Activated CD8-positive, alpha-beta T cell treated with anti-CD3 and anti-CD28 coated beads, Interleukin-2, amount 10 ng/mL, durations not matched to agents 7 days and 5 days (primary cell): ENCODE measurements at regions not wholly inside any gene's neighbourhood (a gene's known extent, or its start where the extent isn't known, plus 50 kb on each side); places are given as distances from the start of the nearest gene placed in this dataset.

Experiments used
- ATAC-seq: fragments of 150-1000 bp; cut with Tn5 transposase; one replicate; pipeline ENCODE4 v1.10.0; 2021; ENCODE audit warnings: moderate library complexity
- CTCF ChIA-PET: fragments of 350-600 bp; sonication (Branson Sonifier 250); formaldehyde crosslinking; loops from one replicate; lab custom pipeline; 2021; ENCODE audit warnings: antibody characterized with exemption; lab: Charles Lee
- POLR2A ChIA-PET: fragments of 350-600 bp; sonication (Branson Sonifier 250); formaldehyde crosslinking; loops from one replicate; lab custom pipeline; 2021; ENCODE audit warnings: antibody characterized with exemption; lab: Charles Lee
- DNase-seq: peaks from one replicate; pipeline ENCODE4 v3.0.0-alpha.2; 2020
- H3K27ac Mint-ChIP-seq: one replicate; pipeline ENCODE4 v1.8.0; 2021; ENCODE audit warnings: mild to moderate bottlenecking, mixed read lengths
- H3K27me3 Mint-ChIP-seq: one replicate; pipeline ENCODE4 v1.8.0; 2021; ENCODE audit warnings: low read depth, mixed read lengths
- H3K36me3 Mint-ChIP-seq: one replicate; pipeline ENCODE4 v1.8.0; 2021; ENCODE audit warnings: low read depth, mixed read lengths
- H3K4me1 Mint-ChIP-seq: one replicate; pipeline ENCODE4 v1.8.0; 2021; ENCODE audit warnings: low read depth, mixed read lengths
- H3K4me3 Mint-ChIP-seq: one replicate; pipeline ENCODE4 v1.8.0; 2021; ENCODE audit warnings: mild to moderate bottlenecking, mixed read lengths
- H3K9me3 Mint-ChIP-seq: one replicate; pipeline ENCODE4 v1.8.0; 2022; ENCODE audit warnings: mixed read lengths; ENCODE audit not compliant: insufficient read depth

GRCh38 chrX:69029771-69030170 lies 135.5 kb downstream of the PJA1 start:
- no peak for ATAC-seq
- Mint-ChIP-seq H3K4me1 (no peaks in the 10 kb centered on the region), H3K36me3 (no peaks in the 10 kb centered on the region), H3K27ac (no peak overlapping the region), H3K4me3 (no peak overlapping the region), H3K9me3 (no peaks in the 10 kb centered on the region), H3K27me3 (no peaks in the 10 kb centered on the region)
- no peak for DNase-seq
- CTCF ChIA-PET = no interaction called here
- POLR2A ChIA-PET = no interaction called here

GRCh38 chrX:69028761-69029120 lies 136.5 kb downstream of the PJA1 start:
- no peak for DNase-seq
- Mint-ChIP-seq H3K4me3 (no peak overlapping the region), H3K27ac (no peak overlapping the region), H3K27me3 (no peaks in the 10 kb centered on the region), H3K9me3 (no peaks in the 10 kb centered on the region), H3K36me3 (no peaks in the 10 kb centered on the region), H3K4me1 (no peaks in the 10 kb centered on the region)
- ChIA-PET POLR2A (no interaction called here), CTCF (no interaction called here)
- ATAC-seq = no peak

GRCh38 chrX:69028006-69028760 lies 137.1 kb downstream of the PJA1 start:
- no peak overlapping the region for H3K27ac Mint-ChIP-seq
- H3K9me3 Mint-ChIP-seq = no peaks in the 10 kb centered on the region
- no peak for ATAC-seq
- no peaks in the 10 kb centered on the region for H3K36me3 Mint-ChIP-seq
- H3K27me3 Mint-ChIP-seq = no peaks in the 10 kb centered on the region
- DNase-seq = no peak
- no peak overlapping the region for H3K4me3 Mint-ChIP-seq
- CTCF ChIA-PET = no interaction called here
- POLR2A ChIA-PET = no interaction called here
- no peaks in the 10 kb centered on the region for H3K4me1 Mint-ChIP-seq

- Mint-ChIP-seq H3K4me3 (no peak overlapping the region), H3K27me3 (no peaks in the 10 kb centered on the region), H3K36me3 (no peaks in the 10 kb centered on the region), H3K9me3 (no peaks in the 10 kb centered on the region), H3K27ac (no peak overlapping the region), H3K4me1 (no peaks in the 10 kb centered on the region)
- ATAC-seq = no peak
- ChIA-PET CTCF (no interaction called here), POLR2A (no interaction called here)
- no peak for DNase-seq
Measured at GRCh38 chrX:69027181-69028005, 137.9 kb downstream of the PJA1 start.

GRCh38 chrX:69025802-69026301 lies 139.4 kb downstream of the PJA1 start:
- ATAC-seq = no peak
- ChIA-PET POLR2A (no interaction called here), CTCF (no interaction called here)
- no peaks in the 10 kb centered on the region for H3K4me1 Mint-ChIP-seq
- no peaks in the 10 kb centered on the region for H3K27me3 Mint-ChIP-seq
- no peak for DNase-seq
- H3K4me3 Mint-ChIP-seq = no peak overlapping the region
- no peak overlapping the region for H3K27ac Mint-ChIP-seq
- H3K36me3 Mint-ChIP-seq = no peaks in the 10 kb centered on the region
- no peaks in the 10 kb centered on the region for H3K9me3 Mint-ChIP-seq

GRCh38 chrX:69024931-69025330 lies 140.3 kb downstream of the PJA1 start:
- H3K27ac Mint-ChIP-seq = no peak overlapping the region
- no peak for DNase-seq
- no peaks in the 10 kb centered on the region for H3K36me3 Mint-ChIP-seq
- no peak overlapping the region for H3K4me3 Mint-ChIP-seq
- H3K4me1 Mint-ChIP-seq = no peaks in the 10 kb centered on the region
- ATAC-seq = no peak
- no peaks in the 10 kb centered on the region for H3K9me3 Mint-ChIP-seq
- no peaks in the 10 kb centered on the region for H3K27me3 Mint-ChIP-seq
- CTCF ChIA-PET = no interaction called here
- POLR2A ChIA-PET = no interaction called here

GRCh38 chrX:69024161-69024736 lies 141.0 kb downstream of the PJA1 start:
- H3K36me3 Mint-ChIP-seq = no peaks in the 10 kb centered on the region

GRCh38 chrX:69022430-69022829 lies 142.8 kb downstream of the PJA1 start:
- no peaks in the 10 kb centered on the region for H3K27me3 Mint-ChIP-seq
- no peaks in the 10 kb centered on the region for H3K4me1 Mint-ChIP-seq
- no peak for ATAC-seq
- no peaks in the 10 kb centered on the region for H3K9me3 Mint-ChIP-seq
- H3K4me3 Mint-ChIP-seq = no peak overlapping the region
- DNase-seq = no peak
- ChIA-PET CTCF (no interaction called here), POLR2A (no interaction called here)
- H3K36me3 Mint-ChIP-seq = no peaks in the 10 kb centered on the region
- no peak overlapping the region for H3K27ac Mint-ChIP-seq

More at GRCh38 chrX:69024161-69024736, 141.0 kb downstream of the PJA1 start:
- Mint-ChIP-seq H3K4me3 (no peak overlapping the region), H3K27ac (no peak overlapping the region), H3K27me3 (no peaks in the 10 kb centered on the region), H3K9me3 (no peaks in the 10 kb centered on the region), H3K4me1 (no peaks in the 10 kb centered on the region)
- ChIA-PET POLR2A (no interaction called here), CTCF (no interaction called here)
- ATAC-seq (no peak), DNase-seq (no peak)

- DNase-seq (no peak), ATAC-seq (no peak)
- no peak overlapping the region for H3K4me3 Mint-ChIP-seq
- no peaks in the 10 kb centered on the region for H3K36me3 Mint-ChIP-seq
- H3K27me3 Mint-ChIP-seq = no peaks in the 10 kb centered on the region
- no peaks in the 10 kb centered on the region for H3K4me1 Mint-ChIP-seq
- H3K9me3 Mint-ChIP-seq = no peaks in the 10 kb centered on the region
- ChIA-PET POLR2A (no interaction called here), CTCF (no interaction called here)
- no peak overlapping the region for H3K27ac Mint-ChIP-seq
Measured at GRCh38 chrX:69021141-69021960, 143.9 kb downstream of the PJA1 start.

- Mint-ChIP-seq H3K9me3 (no peaks in the 10 kb centered on the region), H3K27ac (no peak overlapping the region)
- CTCF ChIA-PET = no interaction called here
Measured at GRCh38 chrX:69020316-69020715, 144.9 kb downstream of the PJA1 start.

GRCh38 chrX:69019073-69019890 lies 146.0 kb downstream of the PJA1 start:
- POLR2A ChIA-PET = no interaction called here
- ATAC-seq = no peak

More at GRCh38 chrX:69020316-69020715, 144.9 kb downstream of the PJA1 start:
- H3K36me3 Mint-ChIP-seq = no peaks in the 10 kb centered on the region
- ATAC-seq (no peak), DNase-seq (no peak)
- no peaks in the 10 kb centered on the region for H3K27me3 Mint-ChIP-seq
- POLR2A ChIA-PET = no interaction called here
- no peaks in the 10 kb centered on the region for H3K4me1 Mint-ChIP-seq
- H3K4me3 Mint-ChIP-seq = no peak overlapping the region

More at GRCh38 chrX:69019073-69019890, 146.0 kb downstream of the PJA1 start:
- no peaks in the 10 kb centered on the region for H3K36me3 Mint-ChIP-seq
- H3K27ac Mint-ChIP-seq = no peak overlapping the region
- H3K4me3 Mint-ChIP-seq = no peak overlapping the region
- H3K9me3 Mint-ChIP-seq = no peaks in the 10 kb centered on the region
- no peaks in the 10 kb centered on the region for H3K4me1 Mint-ChIP-seq
- no peak for DNase-seq
- no peaks in the 10 kb centered on the region for H3K27me3 Mint-ChIP-seq
- CTCF ChIA-PET = no interaction called here
